ENCODE measurements at regions not wholly inside any gene's neighbourhood (a gene's known extent, or its start where the extent isn't known, plus 50 kb on each side); places are given as distances from the start of the nearest gene placed in this dataset.
"Not testable (repeated sequence)": the region's sequence is repeated elsewhere in the genome, so short reads cannot be mapped to it uniquely, and the experiment has no call there.

GRCh38 chr5:68066277-68066955, 149.1 kb upstream of the PIK3R1 start:
- no peak for TF ChIP-seq POLR2A (IDR thresholded peaks at IDR 0.05; ENCODE audit: low read depth, low read length)
- no peak for TF ChIP-seq POLR2AphosphoS5 (IDR thresholded peaks at IDR 0.05; ENCODE audit: low read depth, low read length)
- TF ChIP-seq TAF1 (IDR thresholded peaks at IDR 0.05; ENCODE audit: borderline replicate concordance, low read depth, low read length) = no peak
- FAIRE-seq (no peak), DNase-seq (ENCODE audit: insufficient read length) (no peak)

DNA sequence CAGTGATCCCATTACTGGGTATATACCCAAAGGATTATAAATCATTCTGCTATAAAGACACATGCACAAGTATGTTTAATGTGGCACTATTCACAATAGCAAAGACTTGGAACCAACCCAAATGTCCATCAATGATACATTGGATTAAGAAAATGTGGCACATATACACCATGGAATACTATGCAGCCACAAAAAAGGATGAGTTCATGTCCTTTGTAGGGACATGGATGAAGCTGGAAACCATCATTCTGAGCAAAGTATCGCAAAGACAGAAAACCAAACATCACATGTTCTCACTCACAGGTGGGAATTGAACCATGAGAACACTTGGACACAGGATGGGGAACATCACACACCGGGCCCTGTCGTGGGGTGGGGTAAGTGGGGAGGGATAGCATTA, 150.2 kb upstream of the PIK3R1 start:
- FAIRE-seq; DNase-seq (ENCODE audit: insufficient read length): not testable (repeated sequence)

DNA sequence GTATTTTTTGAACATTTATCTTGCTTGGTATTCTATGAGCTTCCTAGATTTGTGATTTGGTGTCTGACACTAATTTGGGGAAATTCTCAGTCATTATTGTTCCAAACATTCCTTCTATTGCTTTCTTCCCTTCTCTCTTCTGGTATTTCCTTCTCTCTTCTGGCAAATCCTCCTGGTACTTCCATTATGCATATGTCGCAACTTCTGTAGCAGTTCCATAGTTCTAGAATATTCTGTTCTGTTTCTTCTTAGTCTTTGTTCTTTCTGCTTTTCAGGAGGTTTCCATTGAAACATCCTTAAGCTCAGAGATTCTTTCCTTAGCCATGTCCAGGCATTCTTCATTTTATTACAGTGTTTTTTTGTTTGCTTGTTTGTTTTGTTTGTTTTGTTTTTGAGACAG, 155.2 kb upstream of the PIK3R1 start:
- no peak for TF ChIP-seq POLR2AphosphoS5 (IDR thresholded peaks at IDR 0.05; ENCODE audit: low read depth, low read length)
- DNase-seq (ENCODE audit: insufficient read length) = no peak
- no peak for FAIRE-seq

DNA sequence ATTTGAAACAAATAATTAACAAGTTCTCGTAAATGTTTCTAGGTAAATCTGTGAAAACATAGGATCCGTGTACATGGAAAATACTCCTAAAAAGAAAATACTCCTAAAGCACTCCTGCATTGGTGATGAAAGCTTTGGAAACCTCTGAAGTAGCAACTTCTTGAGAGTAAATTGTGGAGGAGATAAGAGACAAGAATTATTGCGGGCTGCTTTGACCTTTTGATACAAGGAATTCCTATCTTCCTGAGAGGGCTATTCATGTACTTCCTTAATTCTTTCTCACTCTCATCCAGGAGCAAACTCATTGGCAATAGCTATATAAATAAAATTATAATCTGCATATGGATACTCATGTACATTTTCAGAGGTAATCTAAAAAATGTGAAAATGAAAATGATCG, 158.4 kb upstream of the PIK3R1 start:
- no peak for TF ChIP-seq POLR2A (IDR thresholded peaks at IDR 0.05; ENCODE audit: low read depth, low read length)
- no peak for TF ChIP-seq TAF1 (IDR thresholded peaks at IDR 0.05; ENCODE audit: borderline replicate concordance, low read depth, low read length)
- no peak for TF ChIP-seq POLR2AphosphoS5 (IDR thresholded peaks at IDR 0.05; ENCODE audit: low read depth, low read length)
- FAIRE-seq (no peak), DNase-seq (ENCODE audit: insufficient read length) (no peak)

DNA sequence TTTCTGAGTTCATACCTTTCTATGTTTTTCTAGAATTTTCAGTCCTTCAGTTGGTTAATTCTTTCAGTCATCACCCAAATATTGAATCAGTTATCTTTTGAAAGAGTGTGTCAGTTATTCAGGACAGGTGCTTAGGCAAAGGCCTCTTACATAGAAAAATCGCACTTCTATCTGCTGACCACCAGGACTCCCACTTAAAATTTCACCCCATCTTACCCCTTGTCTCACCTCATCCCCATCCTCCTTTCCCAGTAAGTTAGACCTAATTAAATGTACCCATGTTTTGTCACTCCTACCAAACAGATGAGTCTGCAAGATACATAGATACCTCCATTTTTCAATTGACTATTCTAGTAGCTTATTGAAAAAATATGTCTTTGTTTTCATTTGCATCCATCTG, 159.9 kb upstream of the PIK3R1 start:
- DNase-seq (ENCODE audit: insufficient read length) (no peak), FAIRE-seq (no peak)
- TF ChIP-seq POLR2A (IDR thresholded peaks at IDR 0.05; ENCODE audit: low read depth, low read length) (no peak), POLR2AphosphoS5 (IDR thresholded peaks at IDR 0.05; ENCODE audit: low read depth, low read length) (no peak), TAF1 (IDR thresholded peaks at IDR 0.05; ENCODE audit: borderline replicate concordance, low read depth, low read length) (no peak)

- no peak for TF ChIP-seq POLR2AphosphoS5 (IDR thresholded peaks at IDR 0.05; ENCODE audit: low read depth, low read length)
- TF ChIP-seq POLR2A (IDR thresholded peaks at IDR 0.05; ENCODE audit: low read depth, low read length) = no peak
- no peak for TF ChIP-seq TAF1 (IDR thresholded peaks at IDR 0.05; ENCODE audit: borderline replicate concordance, low read depth, low read length)
- no peak for FAIRE-seq
- DNase-seq (ENCODE audit: insufficient read length) = no peak
These were observed 160.9 kb upstream of the PIK3R1 start for GRCh38 chr5:68054638-68055037.

GRCh38 chr5:68053202-68053601, 162.4 kb upstream of the PIK3R1 start:
- DNase-seq (ENCODE audit: insufficient read length) (no peak), FAIRE-seq (no peak)
- TF ChIP-seq TAF1 (IDR thresholded peaks at IDR 0.05; ENCODE audit: borderline replicate concordance, low read depth, low read length) (no peak), POLR2A (IDR thresholded peaks at IDR 0.05; ENCODE audit: low read depth, low read length) (no peak), POLR2AphosphoS5 (IDR thresholded peaks at IDR 0.05; ENCODE audit: low read depth, low read length) (no peak)

DNA sequence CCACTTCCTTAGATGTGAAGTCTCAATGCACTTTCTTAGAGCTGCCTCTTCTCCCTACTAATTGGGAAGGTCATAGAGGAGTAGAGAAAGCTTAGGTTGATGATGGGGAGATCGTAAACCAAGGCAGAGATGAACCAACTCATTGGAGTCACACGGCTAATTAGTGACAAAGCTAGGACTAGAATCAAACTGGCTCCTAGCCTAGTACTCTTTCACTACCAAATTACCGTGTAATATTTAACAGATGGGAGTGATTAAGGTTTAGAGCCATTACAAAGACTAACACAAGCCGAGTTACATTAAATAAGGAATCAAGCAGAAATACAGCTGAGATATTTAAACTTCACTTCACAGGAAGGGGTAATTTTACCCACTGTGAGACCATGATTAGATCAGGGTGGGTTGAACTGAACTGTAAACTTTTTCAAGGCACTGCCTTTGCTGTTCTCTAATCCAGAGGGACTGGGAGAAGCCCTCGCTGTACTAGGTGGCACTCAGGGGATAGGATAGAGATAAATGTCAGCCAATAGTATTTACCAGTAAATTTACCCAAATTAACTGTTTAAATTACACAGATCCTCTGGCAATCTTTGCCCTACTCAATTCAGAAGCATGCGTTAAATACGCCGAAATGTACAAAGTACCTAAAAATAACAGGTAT, 166.4 kb upstream of the PIK3R1 start:
- no peak for DNase-seq (ENCODE audit: insufficient read length)
- no peak for TF ChIP-seq TAF1 (IDR thresholded peaks at IDR 0.05; ENCODE audit: borderline replicate concordance, low read depth, low read length)
- TF ChIP-seq POLR2A (IDR thresholded peaks at IDR 0.05; ENCODE audit: low read depth, low read length) = no peak
- no peak for TF ChIP-seq POLR2AphosphoS5 (IDR thresholded peaks at IDR 0.05; ENCODE audit: low read depth, low read length)
- FAIRE-seq = no peak

DNA sequence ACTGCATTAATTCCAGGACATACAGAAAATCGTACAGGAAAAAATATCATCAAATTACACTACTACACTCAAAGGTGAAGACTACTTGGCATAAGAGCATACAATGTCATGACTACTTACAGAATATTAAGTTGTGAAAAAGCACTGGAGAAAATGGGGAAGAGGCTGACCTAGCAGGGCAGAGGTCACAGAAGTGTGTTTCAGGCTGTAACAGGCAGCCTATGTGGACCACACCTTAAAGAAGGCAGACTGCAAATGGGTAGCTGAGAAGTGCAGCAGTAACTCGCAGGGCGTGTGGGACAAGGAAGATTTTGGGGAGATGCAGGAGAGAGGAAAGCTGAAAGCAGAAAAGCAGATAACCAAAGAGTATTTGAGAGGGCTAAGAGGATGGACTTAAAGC, 167.0 kb upstream of the PIK3R1 start:
- DNase-seq (ENCODE audit: insufficient read length) (no peak), FAIRE-seq (no peak)
- TF ChIP-seq POLR2A (IDR thresholded peaks at IDR 0.05; ENCODE audit: low read depth, low read length) = no peak
- no peak for TF ChIP-seq TAF1 (IDR thresholded peaks at IDR 0.05; ENCODE audit: borderline replicate concordance, low read depth, low read length)
- no peak for TF ChIP-seq POLR2AphosphoS5 (IDR thresholded peaks at IDR 0.05; ENCODE audit: low read depth, low read length)

- FAIRE-seq; DNase-seq (ENCODE audit: insufficient read length): not testable (repeated sequence)
These were observed 167.5 kb upstream of the PIK3R1 start for GRCh38 chr5:68048054-68048453.

- no peak for TF ChIP-seq POLR2A (IDR thresholded peaks at IDR 0.05; ENCODE audit: low read depth, low read length)
- no peak for TF ChIP-seq POLR2AphosphoS5 (IDR thresholded peaks at IDR 0.05; ENCODE audit: low read depth, low read length)
- TF ChIP-seq TAF1 (IDR thresholded peaks at IDR 0.05; ENCODE audit: borderline replicate concordance, low read depth, low read length) = no peak
- no peak for FAIRE-seq
- no peak for DNase-seq (ENCODE audit: insufficient read length)
These were observed 168.5 kb upstream of the PIK3R1 start for GRCh38 chr5:68047035-68047434.

GRCh38 chr5:68046445-68046844, 169.1 kb upstream of the PIK3R1 start:
- FAIRE-seq = no peak
- no peak for DNase-seq (ENCODE audit: insufficient read length)
- TF ChIP-seq TAF1 (IDR thresholded peaks at IDR 0.05; ENCODE audit: borderline replicate concordance, low read depth, low read length) (no peak), POLR2AphosphoS5 (IDR thresholded peaks at IDR 0.05; ENCODE audit: low read depth, low read length) (no peak), POLR2A (IDR thresholded peaks at IDR 0.05; ENCODE audit: low read depth, low read length) (no peak)

GRCh38 chr5:68041293-68041692, 174.3 kb upstream of the PIK3R1 start:
- DNase-seq (ENCODE audit: insufficient read length) (no peak), FAIRE-seq (peak; percentile 21)
- no peak for TF ChIP-seq TAF1 (IDR thresholded peaks at IDR 0.05; ENCODE audit: borderline replicate concordance, low read depth, low read length)
- TF ChIP-seq POLR2AphosphoS5 (IDR thresholded peaks at IDR 0.05; ENCODE audit: low read depth, low read length) = no peak
- no peak for TF ChIP-seq POLR2A (IDR thresholded peaks at IDR 0.05; ENCODE audit: low read depth, low read length)
